CD1c-positive myeloid dendritic cell (primary cell): ENCODE measurements at regions not wholly inside any gene's neighbourhood (a gene's known extent, or its start where the extent isn't known, plus 50 kb on each side); places are given as distances from the start of the nearest gene placed in this dataset.
A peak's percentile ranks its signal among the peaks of the same experiment; 100 is the strongest.
"Not testable (repeated sequence)": the region's sequence is repeated elsewhere in the genome, so short reads cannot be mapped to it uniquely, and the experiment has no call there.

Source experiments
- DNase-seq: peaks from one replicate; pipeline ENCODE4 v3.0.0-alpha.2; 2016; ENCODE audit errors: extremely low spot score

GRCh38 chr7:65146118-65146914, 139.8 kb upstream of the ERV3-1 start:
- DNase-seq: not testable (repeated sequence)

- DNase-seq: not testable (repeated sequence)
Observed at GRCh38 chr7:65145710-65146109, 139.2 kb upstream of the ERV3-1 start.

GRCh38 chr7:65145008-65145407, 138.5 kb upstream of the ERV3-1 start:
- not testable (repeated sequence) for DNase-seq

- not testable (repeated sequence) for DNase-seq
Observed at GRCh38 chr7:65144557-65144956, 138.1 kb upstream of the ERV3-1 start.

GRCh38 chr7:65144119-65144518, 137.6 kb upstream of the ERV3-1 start:
- DNase-seq: not testable (repeated sequence)

- DNase-seq: not testable (repeated sequence)
Observed at GRCh38 chr7:65141894-65142293, 135.4 kb upstream of the ERV3-1 start.

GRCh38 chr7:65141405-65141778, 134.9 kb upstream of the ERV3-1 start:
- not testable (repeated sequence) for DNase-seq

GRCh38 chr7:65140543-65141404, 134.3 kb upstream of the ERV3-1 start:
- DNase-seq: not testable (repeated sequence)

- not testable (repeated sequence) for DNase-seq
Observed at GRCh38 chr7:65136850-65137249, 130.4 kb upstream of the ERV3-1 start.

GRCh38 chr7:65133087-65133486, 126.6 kb upstream of the ERV3-1 start:
- DNase-seq: not testable (repeated sequence)

GRCh38 chr7:65132256-65132655, 125.8 kb upstream of the ERV3-1 start:
- not testable (repeated sequence) for DNase-seq

- not testable (repeated sequence) for DNase-seq
Observed at GRCh38 chr7:65127364-65127763, 120.9 kb upstream of the ERV3-1 start.

- not testable (repeated sequence) for DNase-seq
Observed at GRCh38 chr7:65124600-65124999, 118.1 kb upstream of the ERV3-1 start.

GRCh38 chr7:65105650-65106203, 99.2 kb upstream of the ERV3-1 start:
- not testable (repeated sequence) for DNase-seq

GRCh38 chr7:65100499-65100898, 94.0 kb upstream of the ERV3-1 start:
- DNase-seq: not testable (repeated sequence)

GRCh38 chr7:65081669-65082055, 75.2 kb upstream of the ERV3-1 start:
- DNase-seq: not testable (repeated sequence)

GRCh38 chr7:65080799-65081668, 74.5 kb upstream of the ERV3-1 start:
- DNase-seq: peak; percentile 88

GRCh38 chr7:65074959-65075358, 68.5 kb upstream of the ERV3-1 start:
- DNase-seq: not testable (repeated sequence)

- DNase-seq: not testable (repeated sequence)
Observed at GRCh38 chr7:65073160-65073559, 66.7 kb upstream of the ERV3-1 start.

GRCh38 chr7:65071854-65072431, 65.5 kb upstream of the ERV3-1 start:
- DNase-seq: not testable (repeated sequence)

- DNase-seq: not testable (repeated sequence)
Observed at GRCh38 chr7:65069476-65069875, 63.0 kb upstream of the ERV3-1 start.
